OCI-LY1 (cell line): ENCODE measurements at regions not wholly inside any gene's neighbourhood (a gene's known extent, or its start where the extent isn't known, plus 50 kb on each side); places are given as distances from the start of the nearest gene placed in this dataset.

Experiments used
- H2AFZ ChIP-seq: fragments of 200-600 bp; sonication (generic), shearing (Covaris generic); 2 replicates; pipeline ENCODE4 v1.6.0; 2014; ENCODE audit warnings: antibody characterized with exemption, mild to moderate bottlenecking, low read length
- H3F3A ChIP-seq: fragments of 200-600 bp; sonication (generic), shearing (Covaris generic); 2 replicates; pipeline ENCODE4 v1.6.0; 2014; ENCODE audit warnings: mild to moderate bottlenecking, antibody characterized with exemption, low read length, moderate library complexity; ENCODE audit not compliant: insufficient read depth
- H3K27ac ChIP-seq: fragments of 200-600 bp; sonication (generic); 2 replicates; pipeline ENCODE4 v1.5.1; 2014; ENCODE audit warnings: low read length, mixed run types, mild to moderate bottlenecking, low read depth; ENCODE audit not compliant: poor library complexity, severe bottlenecking
- H3K27me3 ChIP-seq: fragments of 200-600 bp; sonication (generic); 2 replicates; pipeline ENCODE4 v1.6.0; 2014; ENCODE audit warnings: antibody characterized with exemption, mild to moderate bottlenecking, low read length, moderate library complexity; ENCODE audit not compliant: insufficient read depth
- H3K36me3 ChIP-seq: fragments of 200-600 bp; sonication (generic); 2 replicates; pipeline ENCODE4 v1.6.1; 2014; ENCODE audit warnings: mild to moderate bottlenecking, antibody characterized with exemption, low read length, moderate library complexity, mixed read lengths; ENCODE audit not compliant: insufficient read depth
- H3K4me1 ChIP-seq: fragments of 200-600 bp; sonication (generic); 2 replicates; pipeline ENCODE4 v1.5.1; 2014; ENCODE audit warnings: mild to moderate bottlenecking, low read length, moderate library complexity; ENCODE audit not compliant: insufficient read depth, severe bottlenecking
- H3K4me2 ChIP-seq: fragments of 200-600 bp; sonication (generic), shearing (Covaris generic); 2 replicates; pipeline ENCODE4 v1.6.1; 2014; ENCODE audit warnings: low read length
- H3K4me3 ChIP-seq: fragments of 200-600 bp; sonication (generic); 2 replicates; pipeline ENCODE4 v1.5.1; 2014; ENCODE audit warnings: low read length, low read depth, mild to moderate bottlenecking, mixed read lengths; ENCODE audit not compliant: poor library complexity, severe bottlenecking
- H3K79me2 ChIP-seq: fragments of 200-600 bp; shearing (Covaris generic); 2 replicates; pipeline ENCODE4 v1.6.1; 2016; ENCODE audit warnings: mixed run types, low read length, mixed read lengths; ENCODE audit not compliant: insufficient read depth
- H3K9ac ChIP-seq: fragments of 200-600 bp; sonication (generic), shearing (Covaris generic); 2 replicates; pipeline ENCODE4 v1.6.1; 2014; ENCODE audit warnings: mild to moderate bottlenecking, low read length, mixed read lengths
- H3K9me2 ChIP-seq: fragments of 200-600 bp; sonication (generic), shearing (Covaris generic); 2 replicates; pipeline ENCODE4 v1.6.1; 2014; ENCODE audit warnings: low read depth, mild to moderate bottlenecking, low read length, mixed read lengths
- H3K9me3 ChIP-seq: fragments of 200-600 bp; shearing (Covaris generic); 2 replicates; pipeline ENCODE4 v1.6.1; 2014; ENCODE audit warnings: low read length, mixed read lengths
- H4K20me1 ChIP-seq: fragments of 200-600 bp; sonication (generic), shearing (Covaris generic); 2 replicates; pipeline ENCODE4 v1.6.0; 2016; ENCODE audit warnings: mild to moderate bottlenecking, low read length; ENCODE audit not compliant: insufficient read depth
- CTCF ChIP-seq: fragments of 200-600 bp; sonication (generic), shearing (Covaris generic); IDR thresholded peaks from 2 replicates; pipeline ENCODE4 v1.5.1; 2017; ENCODE audit warnings: mild to moderate bottlenecking, antibody characterized with exemption, low read length, moderate library complexity, mixed read lengths
- EZH2 ChIP-seq: fragments of 200-600 bp; sonication (generic), shearing (Covaris generic); IDR thresholded peaks from 2 replicates; pipeline ENCODE4 v1.8.0; 2017; ENCODE audit warnings: borderline replicate concordance, mixed run types, mild to moderate bottlenecking, antibody characterized with exemption, low read length, moderate library complexity, mixed read lengths

- no peak overlapping the region for H3K4me2 ChIP-seq
- no peaks in the 10 kb centered on the region for H4K20me1 ChIP-seq
- H3K27ac ChIP-seq = no peak overlapping the region
- H3K27me3 ChIP-seq = no peaks in the 10 kb centered on the region
- no peak overlapping the region for H3K4me3 ChIP-seq
- no peaks in the 10 kb centered on the region for H3K9me2 ChIP-seq
- H2AFZ ChIP-seq = no peak overlapping the region
- no peaks in the 10 kb centered on the region for H3K4me1 ChIP-seq
- no peaks in the 10 kb centered on the region for H3F3A ChIP-seq
- TF ChIP-seq CTCF (no peak), EZH2 (no peak)
- no peaks in the 10 kb centered on the region for H3K36me3 ChIP-seq
- H3K9ac ChIP-seq = no peak overlapping the region
- no peaks in the 10 kb centered on the region for H3K9me3 ChIP-seq
- no peaks in the 10 kb centered on the region for H3K79me2 ChIP-seq
Measured at GRCh38 chr6:146902846-146903245, 301.4 kb upstream of the STXBP5 start.

GRCh38 chr6:146903451-146903850 is 300.8 kb upstream of the STXBP5 start:
- Histone ChIP-seq H3K4me1 (no peaks in the 10 kb centered on the region), H3K4me3 (no peak overlapping the region), H3K9me3 (no peaks in the 10 kb centered on the region), H3K27ac (no peak overlapping the region), H3K9ac (no peak overlapping the region), H3K27me3 (no peaks in the 10 kb centered on the region), H2AFZ (no peak overlapping the region), H3K36me3 (no peaks in the 10 kb centered on the region), H3F3A (no peaks in the 10 kb centered on the region), H4K20me1 (no peaks in the 10 kb centered on the region), H3K4me2 (no peak overlapping the region), H3K79me2 (no peaks in the 10 kb centered on the region), H3K9me2 (no peaks in the 10 kb centered on the region)
- TF ChIP-seq EZH2 (no peak), CTCF (no peak)

GRCh38 chr6:146904596-146904995 is 299.6 kb upstream of the STXBP5 start:
- no peak overlapping the region for H3K27ac ChIP-seq
- TF ChIP-seq EZH2 (no peak), CTCF (no peak)

More at GRCh38 chr6:146904596-146904995, 299.6 kb upstream of the STXBP5 start:
- no peak overlapping the region for H3K4me3 ChIP-seq
- no peaks in the 10 kb centered on the region for H3K9me3 ChIP-seq
- no peak overlapping the region for H3K4me2 ChIP-seq
- H3F3A ChIP-seq = no peaks in the 10 kb centered on the region
- H2AFZ ChIP-seq = no peak overlapping the region
- no peaks in the 10 kb centered on the region for H3K79me2 ChIP-seq
- H3K4me1 ChIP-seq = no peaks in the 10 kb centered on the region
- no peaks in the 10 kb centered on the region for H3K9me2 ChIP-seq
- H4K20me1 ChIP-seq = no peaks in the 10 kb centered on the region
- H3K27me3 ChIP-seq = no peaks in the 10 kb centered on the region
- H3K9ac ChIP-seq = no peak overlapping the region
- no peaks in the 10 kb centered on the region for H3K36me3 ChIP-seq
